GM11168 (cell line): ENCODE measurements at regions not wholly inside any gene's neighbourhood (a gene's known extent, or its start where the extent isn't known, plus 50 kb on each side); places are given as distances from the start of the nearest gene placed in this dataset.
"Not testable (repeated sequence)": the region's sequence is repeated elsewhere in the genome, so short reads cannot be mapped to it uniquely, and the experiment has no call there.

Experiments used
- in situ Hi-C: fragments of 300-500 bp; cut with MboI; formaldehyde crosslinking; loops from one replicate; pipeline ENCODE4 v1.12.0; 2022; ENCODE audit warnings: low sequenced_read_pairs; ENCODE audit not compliant: unreplicated experiment

- in situ Hi-C loops, result no loop called here
Observed at GRCh38 chr15:36109943-36110658, 469.3 kb upstream of the CDIN1 start.

- in situ Hi-C loops, result no loop called here
Observed at GRCh38 chr15:36110659-36110993, 468.8 kb upstream of the CDIN1 start.

GRCh38 chr15:36117296-36117787 is 462.1 kb upstream of the CDIN1 start:
- in situ Hi-C loops, result no loop called here

GRCh38 chr15:36126194-36126593 is 453.2 kb upstream of the CDIN1 start:
- in situ Hi-C loops, result no loop called here

GRCh38 chr15:36130641-36131310 is 448.6 kb upstream of the CDIN1 start:
- in situ Hi-C loops, result no loop called here

GRCh38 chr15:36133742-36134141 is 445.7 kb upstream of the CDIN1 start:
- in situ Hi-C loops, result no loop called here

GRCh38 chr15:36136049-36136448 is 443.4 kb upstream of the CDIN1 start:
- in situ Hi-C loops, result no loop called here

- in situ Hi-C loops, result no loop called here
Observed at GRCh38 chr15:36152936-36153335, 426.5 kb upstream of the CDIN1 start.

- in situ Hi-C loops, result no loop called here
Observed at GRCh38 chr15:36156879-36157427, 422.5 kb upstream of the CDIN1 start.

GRCh38 chr15:36160351-36160750 is 419.1 kb upstream of the CDIN1 start:
- in situ Hi-C loops, result no loop called here

- in situ Hi-C loops, result no loop called here
Observed at GRCh38 chr15:36161108-36161507, 418.3 kb upstream of the CDIN1 start.

- in situ Hi-C loops, result no loop called here
Observed at GRCh38 chr15:36161771-36162212, 417.6 kb upstream of the CDIN1 start.

GRCh38 chr15:36163983-36164382 is 415.4 kb upstream of the CDIN1 start:
- in situ Hi-C loops, result not testable (repeated sequence)

GRCh38 chr15:36172955-36173354 is 406.5 kb upstream of the CDIN1 start:
- in situ Hi-C loops, result no loop called here

GRCh38 chr15:36175186-36175740 is 404.2 kb upstream of the CDIN1 start:
- in situ Hi-C loops, result no loop called here

- in situ Hi-C loops, result no loop called here
Observed at GRCh38 chr15:36175741-36176291, 403.6 kb upstream of the CDIN1 start.

GRCh38 chr15:36177590-36178302 is 401.7 kb upstream of the CDIN1 start:
- in situ Hi-C loops, result no loop called here

- in situ Hi-C loops, result no loop called here
Observed at GRCh38 chr15:36178303-36178633, 401.2 kb upstream of the CDIN1 start.

GRCh38 chr15:36183201-36183600 is 396.2 kb upstream of the CDIN1 start:
- in situ Hi-C loops, result no loop called here

- in situ Hi-C loops, result no loop called here
Observed at GRCh38 chr15:36185438-36185837, 394.0 kb upstream of the CDIN1 start.
